CD4-positive, alpha-beta memory T cell (primary cell): ENCODE measurements at regions not wholly inside any gene's neighbourhood (a gene's known extent, or its start where the extent isn't known, plus 50 kb on each side); places are given as distances from the start of the nearest gene placed in this dataset.

Experiments
- CTCF ChIA-PET: fragments of 350-600 bp; sonication (Branson Sonifier 250); formaldehyde crosslinking; loops from one replicate; lab custom pipeline; 2021; ENCODE audit warnings: inconsistent platforms; ENCODE audit not compliant: partially characterized antibody; lab: Charles Lee
- POLR2A ChIA-PET: fragments of 350-600 bp; sonication (Branson Sonifier 250); formaldehyde crosslinking; loops from one replicate; lab custom pipeline; 2021; ENCODE audit not compliant: partially characterized antibody; lab: Charles Lee
- DNase-seq, 5 donors: peaks; one replicate each; pipeline versions ENCODE4 v3.0.0 to v3.0.0-alpha.2; 2020 to 2022; ENCODE audit warnings: mixed read lengths in 1 of 5
- H3K27ac ChIP-seq: one replicate; pipeline ENCODE4 v1.7.0; 2013; ENCODE audit warnings: low read depth, low read length
- H3K27me3 ChIP-seq: 2 replicates; pipeline ENCODE4 v1.7.0; 2013; ENCODE audit warnings: mild to moderate bottlenecking, low read length, moderate library complexity; ENCODE audit not compliant: insufficient read depth
- H3K36me3 ChIP-seq: 2 replicates; pipeline ENCODE4 v1.7.0; 2013; ENCODE audit warnings: mild to moderate bottlenecking, low read length, moderate library complexity; ENCODE audit not compliant: insufficient read depth
- H3K4me1 ChIP-seq: 2 replicates; pipeline ENCODE4 v1.7.0; 2013; ENCODE audit warnings: mild to moderate bottlenecking, low read length, moderate library complexity; ENCODE audit not compliant: insufficient read depth
- H3K4me3 ChIP-seq, 2 donors: one replicate each; pipeline ENCODE4 v1.7.0; 2013; ENCODE audit warnings: low read length in 2 of 2, mild to moderate bottlenecking in 1 of 2
- H3K9me3 ChIP-seq, 2 donors: one replicate each; pipeline ENCODE4 v1.7.0; 2013; ENCODE audit warnings: low read length in 2 of 2, control low read depth in 1 of 2; ENCODE audit not compliant: control insufficient read depth in 1 of 2
- H3K27ac Mint-ChIP-seq, 7 donors: one replicate each; pipeline ENCODE4 v1.8.0; 2020 to 2021; ENCODE audit warnings: mixed read lengths in 7 of 7, mild to moderate bottlenecking in 6 of 7, inconsistent platforms in 3 of 7, moderate library complexity in 3 of 7
- H3K27me3 Mint-ChIP-seq, 2 donors: one replicate each; pipeline ENCODE4 v1.8.0; 2020 to 2021; ENCODE audit warnings: mixed read lengths in 2 of 2
- H3K36me3 Mint-ChIP-seq, 2 donors: one replicate each; pipeline ENCODE4 v1.8.0; 2020 to 2021; ENCODE audit warnings: mixed read lengths in 2 of 2, inconsistent platforms in 1 of 2, mild to moderate bottlenecking in 1 of 2
- H3K4me1 Mint-ChIP-seq, 4 donors: one replicate each; pipeline ENCODE4 v1.8.0; 2020 to 2021; ENCODE audit warnings: mixed read lengths in 4 of 4, mild to moderate bottlenecking in 1 of 4
- H3K4me3 Mint-ChIP-seq, 8 donors: one replicate each; pipeline ENCODE4 v1.8.0; 2020 to 2021; ENCODE audit warnings: mixed read lengths in 8 of 8, mild to moderate bottlenecking in 7 of 8, moderate library complexity in 6 of 8, inconsistent platforms in 3 of 8
- H3K9me3 Mint-ChIP-seq, 8 donors: one replicate each; pipeline ENCODE4 v1.8.0; 2020 to 2021; ENCODE audit warnings: mixed read lengths in 8 of 8, mild to moderate bottlenecking in 5 of 8, inconsistent platforms in 3 of 8, moderate library complexity in 1 of 8
- intact Hi-C: fragments of 100-400 bp; cut with micrococcal nuclease; formaldehyde crosslinking; loops from one replicate; pipeline ENCODE4 v1.15.1; 2023

DNA sequence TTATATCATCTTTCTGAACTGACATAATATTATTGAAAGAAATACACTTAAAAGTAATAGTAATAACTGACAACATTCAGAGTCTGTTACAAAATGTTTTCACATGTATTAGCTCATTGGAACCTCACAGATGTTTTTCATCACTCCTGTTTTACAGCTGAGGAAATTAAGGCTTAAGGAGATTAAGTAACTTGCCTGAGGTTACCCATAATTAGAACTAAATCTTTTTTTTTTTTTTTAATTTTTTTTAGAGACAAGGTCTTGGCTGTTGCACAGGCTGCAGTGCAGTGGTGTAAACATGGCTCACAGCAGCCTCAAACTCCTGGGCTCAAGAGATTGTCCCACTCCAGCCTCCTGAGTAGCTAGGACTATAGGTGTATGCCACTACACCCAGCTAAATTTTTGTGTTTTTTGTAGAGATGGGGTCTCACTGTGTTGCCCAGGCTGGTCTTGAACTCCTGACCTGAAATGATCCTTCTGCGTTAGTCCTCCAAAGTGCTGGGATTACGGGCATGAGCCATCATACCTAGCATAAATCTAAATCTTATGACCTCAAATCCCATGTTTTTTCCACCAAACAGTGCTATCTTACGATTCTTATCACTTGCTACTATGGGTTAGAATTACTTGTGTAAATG, 64.7 kb upstream of the MACF1 start:
- no peaks in the 10 kb centered on the region for H3K27me3 ChIP-seq
- ChIA-PET POLR2A (interaction anchor here (0.6 kb wide), 1 partner anchor 57 kb away, joined by 4 read pairs; no protein-coding TSS in a partner anchor), CTCF (interaction anchor here (1.0 kb wide), 1 partner anchor 50 kb away, joined by 4 read pairs; no protein-coding TSS in a partner anchor)
- H3K4me1 Mint-ChIP-seq = no peaks in the 10 kb centered on the region
- H3K4me3 ChIP-seq = no peak overlapping the region
- H3K27ac ChIP-seq = no peak overlapping the region
- intact Hi-C loops = no loop called here
- H3K27me3 Mint-ChIP-seq = no peaks in the 10 kb centered on the region
- no peak overlapping the region for H3K4me3 Mint-ChIP-seq
- no peaks in the 10 kb centered on the region for H3K4me1 ChIP-seq
- H3K27ac Mint-ChIP-seq = no peak overlapping the region
- DNase-seq = no peak
- no peaks in the 10 kb centered on the region for H3K9me3 ChIP-seq
- no peaks in the 10 kb centered on the region for H3K36me3 Mint-ChIP-seq
- no peaks in the 10 kb centered on the region for H3K9me3 Mint-ChIP-seq
- no peaks in the 10 kb centered on the region for H3K36me3 ChIP-seq

GRCh38 chr1:39141925-39142324, 62.6 kb upstream of the MACF1 start:
- ChIA-PET POLR2A (no interaction called here), CTCF (interaction anchor here (1.4 kb wide), 1 partner anchor 36 kb away, joined by 3 read pairs; no protein-coding TSS in a partner anchor)
- Mint-ChIP-seq H3K9me3 (no peaks in the 10 kb centered on the region), H3K4me1 (no peaks in the 10 kb centered on the region), H3K36me3 (no peaks in the 10 kb centered on the region), H3K4me3 (no peak overlapping the region), H3K27me3 (no peaks in the 10 kb centered on the region), H3K27ac (no peak overlapping the region)
- no peak overlapping the region for H3K27ac ChIP-seq
- no peaks in the 10 kb centered on the region for H3K9me3 ChIP-seq
- no peak overlapping the region for H3K4me3 ChIP-seq
- no peaks in the 10 kb centered on the region for H3K4me1 ChIP-seq
- no peaks in the 10 kb centered on the region for H3K27me3 ChIP-seq
- no peaks in the 10 kb centered on the region for H3K36me3 ChIP-seq
- intact Hi-C loops = no loop called here
- DNase-seq = no peak

DNA sequence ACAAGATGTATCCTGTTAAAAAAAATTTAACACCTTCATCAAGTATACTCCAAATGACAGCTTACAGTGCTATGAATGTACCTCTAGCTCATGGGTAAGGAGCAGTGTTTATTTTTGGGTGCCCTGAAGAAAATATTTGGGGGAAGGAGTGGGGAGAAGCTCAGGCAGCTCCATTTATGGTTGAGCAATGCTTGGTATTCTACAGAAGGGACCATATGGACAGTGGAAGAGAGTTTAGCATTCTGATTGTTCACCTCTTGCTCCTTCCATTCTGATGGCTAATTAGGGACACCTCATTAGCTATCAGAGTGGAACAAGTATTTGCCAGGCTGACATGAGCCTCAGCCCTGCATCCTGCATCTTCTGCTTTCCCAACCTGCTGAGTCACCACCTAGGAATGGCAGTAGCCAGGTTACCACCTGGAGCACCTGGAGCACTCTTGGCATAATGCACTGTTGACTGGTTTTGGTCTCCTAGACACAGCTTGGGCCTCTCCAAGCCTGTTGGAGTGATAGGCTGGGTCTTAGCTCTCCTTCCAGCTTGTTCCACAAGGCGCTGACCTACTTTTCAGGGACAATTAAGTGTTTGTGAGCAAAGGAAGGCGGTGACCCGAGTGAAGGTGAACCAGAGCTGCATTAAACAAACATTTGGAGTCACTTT, 62.0 kb upstream of the MACF1 start:
- no peak for DNase-seq
- Mint-ChIP-seq H3K9me3 (no peaks in the 10 kb centered on the region), H3K36me3 (no peaks in the 10 kb centered on the region), H3K4me3 (no peak overlapping the region), H3K4me1 (no peaks in the 10 kb centered on the region), H3K27ac (no peak overlapping the region), H3K27me3 (peaks cover 1 to 3% of the 10 kb centered on the region in 2 donors)
- Histone ChIP-seq H3K9me3 (no peaks in the 10 kb centered on the region), H3K27me3 (no peaks in the 10 kb centered on the region), H3K27ac (no peak overlapping the region), H3K36me3 (no peaks in the 10 kb centered on the region), H3K4me3 (no peak overlapping the region), H3K4me1 (no peaks in the 10 kb centered on the region)
- POLR2A ChIA-PET = no interaction called here
- CTCF ChIA-PET = interaction anchor here (1.4 kb wide), 1 partner anchor 36 kb away, joined by 3 read pairs; no protein-coding TSS in a partner anchor
- intact Hi-C loops = no loop called here

DNA sequence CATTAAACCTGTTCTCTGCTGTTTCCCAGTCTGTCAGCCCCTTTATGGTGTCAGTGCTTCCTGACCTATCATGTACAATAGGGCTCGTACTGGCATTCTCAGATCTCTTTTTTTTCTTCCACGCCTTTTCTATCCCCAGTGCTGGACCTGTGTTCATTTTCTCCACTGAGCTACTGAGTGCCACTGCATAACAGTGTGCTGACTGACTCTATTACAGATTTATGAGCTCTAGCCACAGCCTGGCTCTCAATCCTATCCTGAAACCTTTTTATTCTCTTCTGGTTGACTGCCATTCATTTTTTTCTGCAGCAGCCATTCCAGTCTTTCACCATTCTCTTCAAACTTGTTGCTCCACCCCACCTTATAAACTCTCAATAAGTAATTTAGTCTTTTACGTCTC, 59.6 kb upstream of the MACF1 start:
- CTCF ChIA-PET = interaction anchor here (1.5 kb wide), 1 partner anchor 13 kb away, joined by 4 read pairs; no protein-coding TSS in a partner anchor
- no peak overlapping the region for H3K27ac Mint-ChIP-seq
- no peaks in the 10 kb centered on the region for H3K9me3 ChIP-seq

DNA sequence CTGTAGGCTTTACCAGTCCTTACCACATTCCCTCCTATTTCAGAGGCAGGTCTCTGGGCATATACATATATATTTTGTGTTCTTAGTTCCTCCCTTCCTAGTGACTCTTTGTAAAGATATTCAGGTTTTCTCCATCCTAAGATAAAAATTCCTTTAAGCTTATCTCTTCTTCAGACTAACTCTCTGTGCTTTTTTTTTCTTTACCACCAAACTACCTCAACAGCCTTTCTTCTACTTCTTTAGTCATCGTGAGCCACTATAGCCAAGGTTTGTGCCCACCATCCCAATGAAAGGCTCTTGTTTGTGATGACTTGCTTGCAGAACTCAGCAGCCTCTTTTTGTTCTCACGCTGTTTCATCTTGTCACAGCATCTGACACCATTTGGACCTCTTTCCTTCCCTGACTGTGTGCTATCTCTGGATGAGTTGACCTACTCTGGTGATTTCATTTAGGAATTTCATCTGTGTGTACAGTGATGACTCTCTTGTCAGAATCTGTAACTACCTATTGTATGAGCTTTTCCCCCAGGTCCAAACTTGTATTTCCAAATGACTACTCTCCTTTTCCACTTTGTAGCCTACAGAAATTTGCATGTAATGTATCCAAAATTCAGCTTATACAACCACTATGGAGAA, 59.0 kb upstream of the MACF1 start:
- Mint-ChIP-seq H3K27me3 (peaks cover 4 to 5% of the 10 kb centered on the region in 2 donors), H3K27ac (no peak overlapping the region), H3K4me3 (no peak overlapping the region), H3K9me3 (no peaks in the 10 kb centered on the region), H3K36me3 (no peaks in the 10 kb centered on the region), H3K4me1 (no peaks in the 10 kb centered on the region)
- no peak for DNase-seq
- CTCF ChIA-PET = interaction anchor here (1.5 kb wide), 1 partner anchor 13 kb away, joined by 4 read pairs; no protein-coding TSS in a partner anchor
- Histone ChIP-seq H3K27me3 (no peaks in the 10 kb centered on the region), H3K4me3 (no peak overlapping the region), H3K9me3 (no peaks in the 10 kb centered on the region), H3K27ac (no peak overlapping the region), H3K4me1 (no peaks in the 10 kb centered on the region), H3K36me3 (no peaks in the 10 kb centered on the region)
- intact Hi-C loops = no loop called here
- POLR2A ChIA-PET = no interaction called here

More for the DNA sequence above, 59.6 kb upstream of the MACF1 start:
- Mint-ChIP-seq H3K9me3 (no peaks in the 10 kb centered on the region), H3K4me3 (no peak overlapping the region), H3K4me1 (no peaks in the 10 kb centered on the region), H3K36me3 (no peaks in the 10 kb centered on the region), H3K27me3 (peaks cover 4 to 5% of the 10 kb centered on the region in 2 donors)
- POLR2A ChIA-PET = interaction anchor here (0.5 kb wide), 1 partner anchor 84 kb away, joined by 3 read pairs; no protein-coding TSS in a partner anchor
- intact Hi-C loops = no loop called here
- H3K36me3 ChIP-seq = no peaks in the 10 kb centered on the region
- no peaks in the 10 kb centered on the region for H3K27me3 ChIP-seq
- H3K27ac ChIP-seq = no peak overlapping the region
- DNase-seq = no peak
- H3K4me1 ChIP-seq = no peaks in the 10 kb centered on the region
- H3K4me3 ChIP-seq = no peak overlapping the region

DNA sequence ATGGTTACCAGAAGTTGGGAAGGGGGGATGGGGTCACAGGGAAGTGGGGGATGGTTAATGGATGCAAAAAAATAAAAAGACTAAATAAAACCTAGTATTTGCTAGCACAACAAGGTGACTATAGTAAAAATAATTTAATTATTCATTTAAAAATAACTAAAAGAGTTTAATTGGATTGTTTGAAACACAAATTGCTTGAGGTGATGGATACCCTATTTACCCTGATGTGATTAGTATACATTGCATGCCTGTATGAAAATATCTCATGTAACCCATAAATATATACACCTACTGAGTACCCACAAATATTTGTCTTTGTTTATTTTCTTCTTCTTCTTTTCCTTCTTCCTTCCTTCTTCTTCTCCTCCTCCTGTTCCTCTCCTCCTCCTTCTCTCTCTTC, 57.8 kb upstream of the MACF1 start:
- POLR2A ChIA-PET = no interaction called here

More for the DNA sequence above, 57.8 kb upstream of the MACF1 start:
- intact Hi-C loops = no loop called here
- CTCF ChIA-PET = no interaction called here
- no peak overlapping the region for H3K27ac Mint-ChIP-seq
- Histone ChIP-seq H3K4me3 (no peak overlapping the region), H3K4me1 (no peaks in the 10 kb centered on the region), H3K9me3 (no peaks in the 10 kb centered on the region), H3K36me3 (no peaks in the 10 kb centered on the region), H3K27ac (no peak overlapping the region), H3K27me3 (no peaks in the 10 kb centered on the region)
- H3K4me1 Mint-ChIP-seq = peaks cover 0 to 1% (median 0%) of the 10 kb centered on the region in 4 donors
- no peaks in the 10 kb centered on the region for H3K36me3 Mint-ChIP-seq
- H3K4me3 Mint-ChIP-seq = no peak overlapping the region
- no peaks in the 10 kb centered on the region for H3K9me3 Mint-ChIP-seq
- DNase-seq = no peak
- H3K27me3 Mint-ChIP-seq = peaks cover 4 to 5% of the 10 kb centered on the region in 2 donors
